ENCODE measurements at regions not wholly inside any gene's neighbourhood (a gene's known extent, or its start where the extent isn't known, plus 50 kb on each side); places are given as distances from the start of the nearest gene placed in this dataset.

DNA sequence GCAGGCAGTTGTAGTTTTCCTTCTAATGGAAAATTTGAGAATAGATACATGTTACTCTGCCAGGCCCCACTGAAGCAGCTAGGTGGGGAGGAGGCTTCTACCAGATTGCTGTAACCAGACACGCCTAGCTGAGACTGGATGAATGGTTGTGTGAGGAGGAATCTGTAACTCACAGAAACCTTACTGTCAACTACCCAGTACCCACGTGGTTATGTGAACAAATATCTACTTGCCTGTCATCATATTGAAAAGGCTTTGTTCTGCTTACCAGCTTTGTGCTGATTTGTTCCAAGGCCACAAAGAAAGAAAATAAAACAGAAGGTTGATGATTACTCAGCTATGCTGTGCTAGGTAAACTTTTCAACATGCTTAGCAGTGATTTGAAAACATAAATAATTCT, 167.2 kb downstream of the CAPZA3 start:
- H3K9me3 Mint-ChIP-seq: no peaks in the 10 kb centered on the region
- DNase-seq (no peak), ATAC-seq (no peak)
- TF ChIP-seq CTCF (IDR thresholded peaks at IDR 0.05): no peak
- H3K4me3 Mint-ChIP-seq: no peak overlapping the region
- ChIA-PET CTCF (no interaction called here), POLR2A (no interaction called here)
- no peaks in the 10 kb centered on the region for H3K4me1 Mint-ChIP-seq (ENCODE audit: low read depth)
- no peaks in the 10 kb centered on the region for H3K36me3 Mint-ChIP-seq (ENCODE audit: low read depth)
- H3K27me3 Mint-ChIP-seq: no peaks in the 10 kb centered on the region
- intact Hi-C loops (cut with micrococcal nuclease): no loop called here
- H3K27ac Mint-ChIP-seq: no peak overlapping the region

GRCh38 chr12:18906395-18906794, 168.5 kb downstream of the CAPZA3 start:
- Mint-ChIP-seq H3K36me3 (ENCODE audit: low read depth) (no peaks in the 10 kb centered on the region), H3K27ac (no peak overlapping the region), H3K27me3 (no peaks in the 10 kb centered on the region), H3K4me1 (ENCODE audit: low read depth) (no peaks in the 10 kb centered on the region), H3K9me3 (no peaks in the 10 kb centered on the region), H3K4me3 (no peak overlapping the region)
- no peak for DNase-seq
- intact Hi-C loops (cut with micrococcal nuclease): no loop called here
- TF ChIP-seq CTCF (IDR thresholded peaks at IDR 0.05): no peak
- ChIA-PET CTCF (no interaction called here), POLR2A (no interaction called here)
- no peak for ATAC-seq

GRCh38 chr12:18907127-18907526, 169.2 kb downstream of the CAPZA3 start:
- intact Hi-C loops (cut with micrococcal nuclease): no loop called here
- no peak for ATAC-seq

GRCh38 chr12:18907728-18908127, 169.8 kb downstream of the CAPZA3 start:
- ChIA-PET CTCF (no interaction called here), POLR2A (no interaction called here)
- DNase-seq: no peak
- Mint-ChIP-seq H3K27ac (no peak overlapping the region), H3K4me3 (no peak overlapping the region), H3K27me3 (no peaks in the 10 kb centered on the region), H3K36me3 (ENCODE audit: low read depth) (no peaks in the 10 kb centered on the region), H3K4me1 (ENCODE audit: low read depth) (no peaks in the 10 kb centered on the region), H3K9me3 (peaks cover 1% of the 10 kb centered on the region)
- no peak for TF ChIP-seq CTCF (IDR thresholded peaks at IDR 0.05)
- ATAC-seq: no peak
- intact Hi-C loops (cut with micrococcal nuclease): no loop called here

More at GRCh38 chr12:18907127-18907526, 169.2 kb downstream of the CAPZA3 start:
- Mint-ChIP-seq H3K4me3 (no peak overlapping the region), H3K4me1 (ENCODE audit: low read depth) (no peaks in the 10 kb centered on the region), H3K27me3 (no peaks in the 10 kb centered on the region), H3K27ac (no peak overlapping the region), H3K9me3 (no peaks in the 10 kb centered on the region), H3K36me3 (ENCODE audit: low read depth) (no peaks in the 10 kb centered on the region)
- no peak for DNase-seq
- ChIA-PET CTCF (no interaction called here), POLR2A (no interaction called here)
- TF ChIP-seq CTCF (IDR thresholded peaks at IDR 0.05): no peak

DNA sequence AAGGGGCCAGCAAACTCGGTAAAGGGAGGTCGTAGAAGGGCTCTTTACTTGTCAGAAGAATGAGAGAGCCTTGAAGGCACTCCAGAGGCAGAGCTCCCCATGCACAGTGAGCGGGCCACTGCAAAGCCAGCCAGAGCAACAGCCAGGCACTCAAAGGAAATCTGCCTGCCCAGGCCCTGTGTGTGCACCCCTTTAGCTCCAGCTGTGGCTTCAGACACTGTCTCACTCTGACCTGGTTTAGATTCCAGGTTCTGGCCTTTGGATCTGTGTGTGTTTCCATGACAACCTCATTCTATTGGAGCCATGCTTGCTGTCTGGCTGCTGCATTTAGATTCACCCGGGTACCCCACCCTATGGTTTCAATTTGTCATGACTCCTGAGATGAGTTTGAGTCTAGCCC, 170.3 kb downstream of the CAPZA3 start:
- no peak overlapping the region for H3K27ac Mint-ChIP-seq
- no peak for DNase-seq
- no peaks in the 10 kb centered on the region for H3K36me3 Mint-ChIP-seq (ENCODE audit: low read depth)
- no peaks in the 10 kb centered on the region for H3K27me3 Mint-ChIP-seq
- ChIA-PET POLR2A (no interaction called here), CTCF (no interaction called here)
- TF ChIP-seq CTCF (IDR thresholded peaks at IDR 0.05): no peak
- intact Hi-C loops (cut with micrococcal nuclease): no loop called here
- H3K4me3 Mint-ChIP-seq: no peak overlapping the region
- ATAC-seq: no peak
- H3K4me1 Mint-ChIP-seq (ENCODE audit: low read depth): no peaks in the 10 kb centered on the region
- peaks cover 1% of the 10 kb centered on the region for H3K9me3 Mint-ChIP-seq

Data from activated CD8-positive, alpha-beta T cell treated with anti-CD3 and anti-CD28 coated beads for 36 hours (primary cell).